ENCODE measurements at regions not wholly inside any gene's neighbourhood (a gene's known extent, or its start where the extent isn't known, plus 50 kb on each side); places are given as distances from the start of the nearest gene placed in this dataset.
"Not testable (repeated sequence)": the region's sequence is repeated elsewhere in the genome, so short reads cannot be mapped to it uniquely, and the experiment has no call there.

DNA sequence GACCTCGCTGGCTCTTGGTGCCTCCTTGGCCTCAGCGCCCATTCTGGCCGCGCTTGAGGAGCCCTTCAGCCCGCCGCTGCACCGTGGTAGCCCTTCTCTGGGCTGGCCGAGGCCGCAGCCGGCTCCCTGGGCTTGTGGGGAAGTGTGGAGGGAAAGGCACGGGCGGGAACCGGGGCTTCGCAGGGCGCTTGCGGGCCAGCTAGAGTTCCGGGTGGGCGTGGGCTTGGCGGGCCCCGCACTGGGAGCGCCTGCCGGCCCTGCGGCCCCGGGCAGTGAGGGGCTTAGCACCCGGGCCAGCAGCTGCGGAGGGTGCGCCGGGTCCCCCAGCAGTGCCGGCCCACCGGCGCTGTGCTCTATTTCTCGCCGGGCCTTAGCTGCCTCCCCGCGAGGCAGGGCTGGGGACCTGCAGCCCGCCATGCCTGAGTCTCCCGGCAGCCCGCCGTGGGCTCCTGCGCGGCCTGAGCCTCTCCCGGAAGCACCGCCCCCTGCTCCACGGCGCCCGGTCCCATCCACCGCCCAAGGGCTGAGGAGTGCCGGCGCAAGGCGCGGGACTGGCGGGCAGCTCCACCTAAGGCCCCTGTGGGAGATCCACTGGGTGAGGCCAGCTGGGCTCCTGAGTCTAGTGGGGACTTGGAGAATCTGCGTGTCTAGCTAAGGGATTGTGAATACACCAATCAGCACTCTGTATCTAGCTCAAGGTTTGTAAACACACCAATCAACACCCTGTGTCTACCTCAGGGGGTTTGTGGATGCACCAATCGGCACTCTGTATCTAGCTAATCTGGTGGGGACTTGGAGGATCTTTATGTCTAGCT, 141.1 kb downstream of the SLCO4C1 start:
- DNase-seq: not testable (repeated sequence)

- no peak for DNase-seq
These were observed 141.8 kb downstream of the SLCO4C1 start for GRCh38 chr5:102154291-102154690.

- DNase-seq: peak in 1 of 3 experiments; percentile 59
These were observed 142.9 kb downstream of the SLCO4C1 start for GRCh38 chr5:102153003-102153759.

DNA sequence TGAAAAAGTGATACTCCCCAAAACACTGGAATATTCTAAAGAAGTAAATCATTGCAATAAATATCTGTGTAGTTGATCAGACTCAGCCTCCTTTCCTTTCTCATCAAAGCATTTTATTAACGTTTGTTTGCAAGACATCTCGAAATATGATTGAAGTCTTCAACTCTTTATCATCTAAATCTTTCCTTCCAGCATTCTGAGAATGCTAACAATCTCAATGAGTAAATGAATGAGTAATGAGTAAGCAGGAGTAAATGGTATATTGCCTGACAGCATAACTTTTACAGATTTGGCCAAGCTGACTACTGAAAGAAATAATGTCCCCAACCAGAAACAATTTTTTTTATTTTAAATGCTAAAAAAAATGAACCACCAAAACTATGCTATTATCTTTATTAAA, 157.1 kb downstream of the SLCO4C1 start:
- DNase-seq: no peak

DNA sequence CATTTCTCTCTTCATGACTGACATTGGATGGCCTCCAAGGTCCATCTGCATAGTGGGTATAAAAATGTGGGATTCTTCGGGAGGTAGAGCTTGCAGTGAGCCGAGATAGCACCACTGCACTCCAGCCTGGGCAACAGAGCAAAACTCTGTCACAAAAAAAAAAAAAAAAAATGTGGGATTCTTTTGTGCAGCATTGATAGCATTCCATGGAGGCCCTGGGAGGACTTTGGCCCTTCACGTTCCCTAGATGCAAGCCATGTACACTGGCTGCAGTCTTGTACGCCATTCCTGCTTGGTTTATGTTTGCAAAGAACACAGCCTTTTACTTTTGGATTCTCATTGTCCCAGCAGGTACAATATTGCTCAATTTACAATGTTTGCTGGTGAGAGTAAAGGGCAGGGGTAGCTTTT, 157.8 kb downstream of the SLCO4C1 start:
- DNase-seq: no peak

DNA sequence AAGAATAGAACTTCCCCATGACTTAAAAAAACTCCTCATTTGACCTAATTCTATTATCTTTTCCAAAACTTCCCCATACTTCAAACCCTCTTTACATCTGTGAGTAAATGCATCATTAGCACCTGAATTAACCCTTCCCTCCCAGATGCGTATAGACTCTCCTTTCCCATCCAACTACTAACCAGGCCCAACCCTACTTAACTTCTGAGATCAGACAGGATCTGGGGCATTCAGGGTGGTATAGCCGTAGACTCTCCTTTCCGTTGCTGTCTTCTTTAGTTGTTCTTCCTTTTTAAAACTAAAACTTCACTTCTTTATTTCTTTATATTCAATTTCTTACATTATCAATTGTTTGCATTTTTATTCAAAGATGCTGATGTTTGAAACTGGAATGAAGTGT, 165.2 kb downstream of the SLCO4C1 start:
- no peak for DNase-seq

GRCh38 chr5:102130386-102130785, 165.7 kb downstream of the SLCO4C1 start:
- DNase-seq: no peak

DNA sequence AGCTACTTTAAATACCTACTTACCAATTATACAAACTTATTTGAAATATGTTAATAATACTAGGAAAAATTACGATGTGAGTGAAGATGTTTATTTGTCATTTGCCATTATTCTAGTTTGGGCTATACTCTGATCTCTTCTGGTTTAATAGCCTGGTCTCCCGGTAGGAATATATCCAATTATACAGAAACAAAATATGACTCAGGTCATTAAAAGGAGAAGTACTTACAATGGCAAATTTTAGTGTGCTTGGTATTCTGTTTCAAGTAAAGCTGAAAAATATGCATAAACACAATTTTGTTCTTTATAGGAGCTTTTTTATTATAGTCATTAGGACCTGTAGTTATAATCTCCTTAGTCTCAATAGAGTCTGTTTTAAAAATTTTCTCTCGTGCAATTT, 176.8 kb downstream of the SLCO4C1 start:
- DNase-seq: no peak

- no peak for DNase-seq
These were observed 180.3 kb downstream of the SLCO4C1 start for GRCh38 chr5:102115736-102116135.

GRCh38 chr5:102114525-102115069, 181.5 kb downstream of the SLCO4C1 start:
- DNase-seq: no peak

DNA sequence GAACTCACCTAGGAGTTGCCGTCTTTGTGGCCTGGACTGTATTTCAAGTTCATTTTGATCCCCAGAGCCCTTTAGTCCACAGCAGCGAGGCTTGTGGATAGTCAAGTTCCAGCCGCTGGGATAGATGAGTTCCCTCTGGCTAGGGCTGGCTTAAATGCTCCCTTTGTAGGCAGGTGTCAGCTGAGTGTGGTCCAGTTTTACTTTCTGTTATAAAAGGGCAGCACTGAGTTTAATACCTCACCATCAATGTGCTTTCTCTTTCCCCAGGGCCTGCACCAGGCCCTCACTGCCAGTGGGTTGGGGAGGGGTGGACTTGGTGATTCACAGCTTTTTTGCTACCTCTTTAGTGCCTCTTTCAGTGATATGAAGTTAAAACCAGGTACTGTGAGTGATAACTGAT, 188.2 kb downstream of the SLCO4C1 start:
- no peak for DNase-seq

- DNase-seq: no peak
These were observed 189.5 kb downstream of the SLCO4C1 start for GRCh38 chr5:102106599-102106998.

DNA sequence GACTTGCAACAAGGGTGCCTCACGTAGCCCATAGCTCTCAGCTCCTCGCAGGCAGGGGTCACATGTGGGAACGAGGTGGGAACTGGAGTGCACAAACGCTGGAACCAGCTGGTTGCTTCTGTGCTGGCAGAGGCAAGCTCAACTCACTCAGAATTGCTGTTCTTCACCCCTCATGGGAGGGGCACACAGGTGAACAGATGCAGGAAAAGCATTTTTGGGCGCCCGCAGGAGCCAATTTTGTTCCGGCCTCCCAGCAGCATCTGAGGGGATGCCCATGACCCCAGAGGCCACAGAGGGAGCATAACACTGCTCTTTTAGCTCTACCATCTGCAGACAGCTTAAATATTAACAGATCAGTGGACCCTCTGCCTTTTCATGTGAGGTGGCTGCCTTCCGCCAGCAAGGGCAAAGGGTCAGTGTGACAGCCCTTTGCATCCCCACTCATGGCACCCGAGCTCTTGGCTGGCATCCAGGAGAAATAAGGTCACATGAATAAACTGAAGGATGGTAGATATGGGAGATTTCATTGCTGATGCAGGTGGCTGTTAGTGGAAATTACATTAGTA, 196.2 kb downstream of the SLCO4C1 start:
- DNase-seq: peak in 1 of 3 experiments; percentile 0

DNA sequence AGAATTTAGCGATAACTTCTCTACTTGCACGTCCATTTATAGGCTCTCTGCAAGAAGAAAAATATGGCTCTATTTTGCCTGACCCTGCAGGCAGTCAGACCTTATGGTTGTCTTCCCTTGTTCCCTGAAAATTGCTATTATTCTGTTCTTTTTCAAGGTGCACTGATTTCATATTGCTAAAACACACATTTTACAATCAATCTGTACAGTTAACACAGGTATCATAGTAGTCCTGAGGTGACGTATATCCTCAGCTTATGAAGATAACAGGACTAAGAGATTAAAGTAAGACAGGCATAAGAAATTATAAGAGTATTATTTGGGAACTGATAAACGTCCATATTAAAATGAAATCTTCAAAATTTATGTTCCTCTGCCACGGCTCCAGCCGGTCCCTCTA, 197.0 kb downstream of the SLCO4C1 start:
- DNase-seq: not testable (repeated sequence)

DNA sequence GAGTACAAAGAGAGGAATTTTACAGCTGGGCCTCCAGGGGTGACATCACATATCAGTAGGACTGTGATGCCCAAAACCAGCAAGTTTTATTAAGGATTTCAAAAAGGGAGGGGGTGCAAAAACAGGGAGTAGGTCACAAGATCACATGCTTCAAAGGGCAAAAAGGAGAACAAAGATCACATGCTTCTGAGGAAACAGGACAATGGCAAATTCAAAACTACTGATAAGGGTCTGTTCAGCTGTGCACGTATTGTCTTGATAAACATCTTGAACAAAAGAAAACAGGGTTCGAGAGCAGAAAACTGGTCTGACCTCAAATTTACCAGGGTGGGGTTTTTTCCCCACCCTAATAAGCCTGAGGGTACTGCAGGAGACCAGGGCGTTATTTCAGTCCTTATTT, 197.5 kb downstream of the SLCO4C1 start:
- not testable (repeated sequence) for DNase-seq

DNA sequence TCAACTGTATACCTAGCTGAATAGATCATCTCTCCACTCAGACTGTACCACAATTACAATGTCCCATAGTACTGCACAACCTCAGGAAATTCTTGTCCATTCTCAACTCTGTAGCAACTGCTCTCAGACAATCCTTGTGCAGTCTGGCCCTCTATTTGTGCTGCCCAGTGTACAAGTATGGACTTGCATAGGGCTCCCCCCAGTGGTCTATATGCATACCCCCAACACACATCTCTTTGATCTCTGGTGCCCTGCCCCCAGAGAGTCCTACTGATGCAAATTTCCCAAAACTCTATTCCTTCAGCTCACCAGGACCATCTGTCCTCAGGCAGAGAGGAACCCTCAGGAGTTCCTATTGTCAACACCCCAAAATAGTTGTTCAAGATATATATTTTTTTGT, 205.3 kb downstream of the SLCO4C1 start:
- peak in 2 of 3 experiments; percentile 50 to 74 for DNase-seq

DNA sequence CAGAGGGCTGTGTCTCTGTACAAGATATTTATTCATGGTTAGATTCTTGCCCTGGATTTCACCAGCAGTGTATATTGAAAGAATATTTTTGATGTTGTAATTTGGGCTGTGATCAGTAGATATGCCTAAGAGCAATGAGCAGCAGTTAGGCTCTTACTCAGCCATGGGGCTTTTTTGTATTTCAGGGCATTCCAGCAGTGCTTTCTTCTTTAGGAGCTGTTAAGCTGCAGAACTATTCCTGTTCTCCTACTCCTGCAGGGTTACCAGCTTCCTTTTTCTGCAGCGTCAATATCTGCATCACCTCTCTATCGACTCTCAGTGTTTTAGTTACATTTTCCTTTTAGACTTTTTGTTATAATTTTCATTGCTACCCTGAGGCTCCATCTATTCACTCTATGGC, 206.2 kb downstream of the SLCO4C1 start:
- no peak for DNase-seq

- DNase-seq: peak in 1 of 3 experiments; percentile 2
These were observed 208.2 kb downstream of the SLCO4C1 start for GRCh38 chr5:102087906-102088305.

GRCh38 chr5:102080288-102080687, 215.8 kb downstream of the SLCO4C1 start:
- DNase-seq: no peak

DNA sequence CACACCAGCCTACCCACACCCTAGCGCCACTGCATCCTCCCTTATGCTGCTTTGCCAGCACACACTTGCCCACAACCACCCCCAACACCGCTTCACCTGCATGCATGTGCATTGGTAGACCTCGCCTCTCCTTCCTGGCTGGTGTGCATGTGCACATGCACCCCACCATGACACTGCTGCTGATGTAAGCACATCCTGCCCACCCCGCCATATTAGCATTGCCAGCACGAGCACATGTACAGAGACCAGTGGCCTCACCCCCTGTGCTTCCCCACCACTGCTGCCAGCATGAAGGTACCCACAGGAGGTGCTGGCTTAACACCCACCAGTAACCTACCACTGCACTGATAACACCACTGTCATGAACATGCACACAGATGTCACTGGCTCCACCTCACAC, 218.2 kb downstream of the SLCO4C1 start:
- DNase-seq: no peak

DNA sequence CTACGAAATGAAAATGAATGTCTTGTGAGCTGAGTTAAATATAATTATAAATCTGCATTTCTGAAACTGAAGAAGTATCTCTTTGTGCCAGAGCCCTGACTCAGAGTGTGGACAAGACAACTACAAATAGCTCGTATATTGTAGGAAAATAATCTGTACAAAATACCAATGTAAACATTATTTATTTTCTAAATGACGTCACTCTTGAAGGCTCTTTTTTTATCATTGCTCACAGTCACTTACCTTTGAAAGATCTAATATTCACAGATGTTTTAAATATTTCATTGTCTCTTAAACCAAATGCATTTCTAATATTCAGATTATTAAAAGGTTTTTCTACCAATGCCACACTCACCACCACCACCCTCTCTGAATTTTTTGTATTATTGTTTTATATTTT, 226.1 kb downstream of the SLCO4C1 start:
- no peak for DNase-seq

DNA sequence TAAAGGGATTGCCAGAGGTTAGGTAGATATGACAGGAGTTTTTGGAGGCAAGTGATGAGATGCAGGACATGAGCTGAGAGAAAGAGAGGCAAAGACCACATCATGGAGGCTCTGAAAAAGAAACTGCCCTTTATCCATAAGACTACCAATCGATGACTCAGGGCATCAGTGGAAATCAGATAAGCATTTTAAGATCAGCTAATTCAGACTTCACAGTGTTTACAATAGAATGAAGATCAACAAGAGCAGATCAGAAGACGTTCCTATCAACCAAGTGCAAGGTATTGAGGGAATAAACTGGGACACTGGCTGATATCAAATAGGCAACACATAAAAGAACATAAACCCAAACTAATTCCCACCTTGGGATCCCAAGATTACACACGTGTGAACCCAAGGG, 227.2 kb downstream of the SLCO4C1 start:
- no peak for DNase-seq

DNA sequence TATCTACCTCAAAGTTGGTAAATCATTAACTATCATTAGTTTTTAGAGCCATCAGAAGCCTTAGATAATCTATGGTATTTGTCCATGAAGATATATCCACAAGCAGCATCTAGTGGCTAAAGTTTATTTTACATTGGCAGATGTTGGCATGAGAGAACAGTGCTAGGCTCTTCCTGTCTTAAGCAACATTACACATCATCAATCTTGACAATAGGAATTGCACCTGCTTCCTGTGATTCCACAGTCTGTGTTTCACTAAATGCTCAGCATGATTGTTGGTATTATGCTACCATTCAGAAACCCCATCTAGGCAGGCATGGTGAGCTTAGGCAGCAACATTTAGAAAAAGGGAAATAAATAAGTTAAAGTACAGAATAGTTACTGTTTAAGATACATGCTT, 246.6 kb downstream of the SLCO4C1 start:
- peak in 2 of 3 experiments; percentile 46 to 90 for DNase-seq

GRCh38 chr5:102048940-102049339, 247.1 kb downstream of the SLCO4C1 start:
- peak in 2 of 3 experiments; percentile 30 to 79 for DNase-seq
